ENCODE measurements at regions not wholly inside any gene's neighbourhood (a gene's known extent, or its start where the extent isn't known, plus 50 kb on each side); places are given as distances from the start of the nearest gene placed in this dataset.

GRCh38 chr10:36476399-36476798 lies 649.0 kb upstream of the ANKRD30A start:
- no peak for TF ChIP-seq POLR2A (IDR thresholded peaks at IDR 0.05; ENCODE audit: low read depth, low read length)
- TF ChIP-seq JUN (IDR thresholded peaks at IDR 0.05; ENCODE audit: borderline replicate concordance, insufficient read depth, insufficient read length, low read depth): no peak
- TF ChIP-seq POLR2AphosphoS5 (IDR thresholded peaks at IDR 0.05; ENCODE audit: insufficient read depth, low read depth, low read length): no peak
- ChIA-PET CTCF (no interaction called here), POLR2A (no interaction called here)
- intact Hi-C loops (cut with micrococcal nuclease) (no loop called here), dilution Hi-C loops (cut with MboI; ENCODE audit: extremely low pct_ligation_motif_present, low sequenced_read_pairs) (no loop called here)
- FAIRE-seq (no peak), DNase-seq (ENCODE audit: low read depth, low spot score) (no peak)
- no peak overlapping the region for H3K4me3 ChIP-seq (replicated peaks in 1 of 3; ENCODE audit: insufficient read depth in 1 of 3, low read depth in 1 of 3, low read length in 3 of 3)
- no peaks in the 10 kb centered on the region for H3K79me2 ChIP-seq (ENCODE audit: control insufficient read depth, insufficient read depth, low read length)
- no peaks in the 10 kb centered on the region for H3K9me3 ChIP-seq (replicated peaks; ENCODE audit: control insufficient read depth, insufficient read depth, low read length)
- H3K27me3 ChIP-seq (ENCODE audit: control insufficient read depth in 2 of 2, insufficient read depth in 2 of 2, low read length in 2 of 2): no peaks in the 10 kb centered on the region
- no peaks in the 10 kb centered on the region for H4K20me1 ChIP-seq (replicated peaks; ENCODE audit: control insufficient read depth, extremely low read depth, insufficient read depth, low read length)
- no peak overlapping the region for H3K4me2 ChIP-seq (ENCODE audit: insufficient read depth, low read length)
- no TSS peak for BruUV-seq (replicated peaks)
- no peaks in the 10 kb centered on the region for H3K9me1 ChIP-seq (replicated peaks; ENCODE audit: control insufficient read depth, extremely low read depth, insufficient read depth, low read length)
- H2AFZ ChIP-seq (ENCODE audit: low read depth, low read length): no peak overlapping the region
- no peaks in the 10 kb centered on the region for H3K4me1 ChIP-seq (ENCODE audit: control insufficient read depth, extremely low read depth, insufficient read depth, low read length)
- H3K36me3 ChIP-seq (ENCODE audit: control insufficient read depth in 2 of 2, extremely low read depth in 1 of 2, insufficient read depth in 2 of 2, low read length in 2 of 2): no peaks in the 10 kb centered on the region
- no peak overlapping the region for H3K9ac ChIP-seq (replicated peaks; ENCODE audit: extremely low read depth, insufficient read depth, low read length)
- no peak overlapping the region for H3K27ac ChIP-seq (ENCODE audit: insufficient read depth, low read depth, low read length)

DNA sequence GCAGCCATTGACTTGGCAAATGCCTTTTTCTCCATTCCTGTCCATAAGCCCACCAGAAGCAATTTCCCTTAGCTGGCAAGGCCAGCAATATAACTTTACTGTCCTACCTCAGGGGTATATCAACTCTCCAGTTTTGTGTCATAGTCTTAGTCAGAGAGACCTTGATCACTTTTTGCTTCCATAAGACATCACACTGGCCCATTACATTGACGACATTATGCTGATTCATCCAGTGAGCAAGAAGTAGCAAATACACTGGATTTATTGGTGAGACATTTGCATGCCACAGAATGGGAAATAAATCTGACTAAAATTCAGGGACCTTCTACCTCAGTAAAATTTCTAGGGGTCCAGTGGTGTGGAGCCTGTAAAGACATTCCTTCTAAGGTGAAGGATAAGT lies 649.7 kb upstream of the ANKRD30A start:
- intact Hi-C loops (cut with micrococcal nuclease): no loop called here

More for the DNA sequence above, 649.7 kb upstream of the ANKRD30A start:
- DNase-seq (ENCODE audit: low read depth, low spot score): no peak
- H3K4me1 ChIP-seq (ENCODE audit: control insufficient read depth, extremely low read depth, insufficient read depth, low read length): no peaks in the 10 kb centered on the region
- H3K9ac ChIP-seq (replicated peaks; ENCODE audit: extremely low read depth, insufficient read depth, low read length): no peak overlapping the region
- TF ChIP-seq, protein P1, sequence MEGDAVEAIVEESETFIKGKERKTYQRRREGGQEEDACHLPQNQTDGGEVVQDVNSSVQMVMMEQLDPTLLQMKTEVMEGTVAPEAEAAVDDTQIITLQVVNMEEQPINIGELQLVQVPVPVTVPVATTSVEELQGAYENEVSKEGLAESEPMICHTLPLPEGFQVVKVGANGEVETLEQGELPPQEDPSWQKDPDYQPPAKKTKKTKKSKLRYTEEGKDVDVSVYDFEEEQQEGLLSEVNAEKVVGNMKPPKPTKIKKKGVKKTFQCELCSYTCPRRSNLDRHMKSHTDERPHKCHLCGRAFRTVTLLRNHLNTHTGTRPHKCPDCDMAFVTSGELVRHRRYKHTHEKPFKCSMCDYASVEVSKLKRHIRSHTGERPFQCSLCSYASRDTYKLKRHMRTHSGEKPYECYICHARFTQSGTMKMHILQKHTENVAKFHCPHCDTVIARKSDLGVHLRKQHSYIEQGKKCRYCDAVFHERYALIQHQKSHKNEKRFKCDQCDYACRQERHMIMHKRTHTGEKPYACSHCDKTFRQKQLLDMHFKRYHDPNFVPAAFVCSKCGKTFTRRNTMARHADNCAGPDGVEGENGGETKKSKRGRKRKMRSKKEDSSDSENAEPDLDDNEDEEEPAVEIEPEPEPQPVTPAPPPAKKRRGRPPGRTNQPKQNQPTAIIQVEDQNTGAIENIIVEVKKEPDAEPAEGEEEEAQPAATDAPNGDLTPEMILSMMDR (IDR thresholded peaks at IDR 0.05; ENCODE audit: extremely low read depth in 1 of 2, insufficient read depth in 1 of 2, low read depth in 1 of 2, low read length in 2 of 2): no peak
- TF ChIP-seq POLR2AphosphoS5 (IDR thresholded peaks at IDR 0.05; ENCODE audit: insufficient read depth, low read depth, low read length) (no peak), MAX (IDR thresholded peaks at IDR 0.05; ENCODE audit: insufficient read depth, insufficient read length) (no peak), GATA2 (IDR thresholded peaks at IDR 0.05; ENCODE audit: insufficient read depth, insufficient read length, low read depth, low read length) (no peak), EZH2 (IDR thresholded peaks at IDR 0.05; ENCODE audit: borderline replicate concordance, low read depth, low read length, severe bottlenecking) (no peak), MYC (IDR thresholded peaks at IDR 0.05; ENCODE audit: low read depth, low read length) (no peak), POLR2A (IDR thresholded peaks at IDR 0.05; ENCODE audit: low read depth, low read length) (no peak), JUN (IDR thresholded peaks at IDR 0.05; ENCODE audit: borderline replicate concordance, insufficient read depth, insufficient read length, low read depth) (no peak), FOS (IDR thresholded peaks at IDR 0.05; ENCODE audit: borderline replicate concordance, insufficient read depth, low read length) (no peak)
- dilution Hi-C loops (cut with MboI; ENCODE audit: extremely low pct_ligation_motif_present, low sequenced_read_pairs): no loop called here
- no peaks in the 10 kb centered on the region for H3K9me3 ChIP-seq (replicated peaks; ENCODE audit: control insufficient read depth, insufficient read depth, low read length)
- no peaks in the 10 kb centered on the region for H3K27me3 ChIP-seq (ENCODE audit: control insufficient read depth in 2 of 2, insufficient read depth in 2 of 2, low read length in 2 of 2)
- no peaks in the 10 kb centered on the region for H3K36me3 ChIP-seq (ENCODE audit: control insufficient read depth in 2 of 2, extremely low read depth in 1 of 2, insufficient read depth in 2 of 2, low read length in 2 of 2)
- ChIA-PET POLR2A (no interaction called here), CTCF (no interaction called here)
- no peaks in the 10 kb centered on the region for H3K79me2 ChIP-seq (ENCODE audit: control insufficient read depth, insufficient read depth, low read length)
- no peak overlapping the region for H3K27ac ChIP-seq (ENCODE audit: insufficient read depth, low read depth, low read length)
- H3K4me3 ChIP-seq (replicated peaks in 1 of 3; ENCODE audit: insufficient read depth in 1 of 3, low read depth in 1 of 3, low read length in 3 of 3): no peak overlapping the region
- H3K9me1 ChIP-seq (replicated peaks; ENCODE audit: control insufficient read depth, extremely low read depth, insufficient read depth, low read length): no peaks in the 10 kb centered on the region
- FAIRE-seq: no peak
- BruUV-seq (replicated peaks): no TSS peak
- no peaks in the 10 kb centered on the region for H4K20me1 ChIP-seq (replicated peaks; ENCODE audit: control insufficient read depth, extremely low read depth, insufficient read depth, low read length)
- H3K4me2 ChIP-seq (ENCODE audit: insufficient read depth, low read length): no peak overlapping the region
- H2AFZ ChIP-seq (ENCODE audit: low read depth, low read length): no peak overlapping the region

Data from endothelial cell of umbilical vein (primary cell).